ENCODE measurements at regions not wholly inside any gene's neighbourhood (a gene's known extent, or its start where the extent isn't known, plus 50 kb on each side); places are given as distances from the start of the nearest gene placed in this dataset.
A peak's percentile ranks its signal among the peaks of the same experiment; 100 is the strongest.

- Histone ChIP-seq H3K14ac (ENCODE audit: low read length in 2 of 2) (no peak overlapping the region), H3K9me3 (ENCODE audit: control insufficient read depth, low read length) (no peaks in the 10 kb centered on the region), H2BK12ac (ENCODE audit: low read length in 2 of 2) (no peak overlapping the region), H2BK5ac (ENCODE audit: low read depth, low read length, poor library complexity, severe bottlenecking) (no peak overlapping the region), H3K36me3 (ENCODE audit: control insufficient read depth in 1 of 2, insufficient read depth in 2 of 2, low read depth in 1 of 2, low read length in 2 of 2) (no peaks in the 10 kb centered on the region), H4K8ac (ENCODE audit: low read length) (no peak overlapping the region), H3K27me3 (ENCODE audit: control insufficient read depth in 1 of 2, insufficient read depth in 1 of 2, low read length in 2 of 2) (no peaks in the 10 kb centered on the region), H3K23ac (ENCODE audit: low read length in 2 of 2) (no peak overlapping the region), H2BK15ac (ENCODE audit: low read depth, poor library complexity, severe bottlenecking) (no peak overlapping the region), H3K79me1 (replicated peaks; ENCODE audit: low read length, poor library complexity, severe bottlenecking) (no peaks in the 10 kb centered on the region), H2BK120ac (ENCODE audit: low read depth, low read length) (no peak overlapping the region), H3K9ac (ENCODE audit: low read length) (no peak overlapping the region), H2AK5ac (ENCODE audit: low read length, severe bottlenecking) (no peak overlapping the region), H3K4me3 (ENCODE audit: insufficient read depth in 1 of 2, low read depth in 1 of 2, low read length in 2 of 2) (no peak overlapping the region), H4K91ac (ENCODE audit: low read length) (no peak overlapping the region), H3K27ac (ENCODE audit: low read length, poor library complexity, severe bottlenecking) (no peak overlapping the region), H3K4me2 (ENCODE audit: low read length, poor library complexity, severe bottlenecking) (no peak overlapping the region), H3K18ac (ENCODE audit: low read depth in 1 of 2, low read length in 2 of 2) (no peak overlapping the region), H3K4ac (ENCODE audit: low read depth in 1 of 2, low read length in 2 of 2) (no peak overlapping the region), H2AFZ (ENCODE audit: low read depth, low read length) (no peak overlapping the region), H3K4me1 (ENCODE audit: control insufficient read depth, insufficient read depth, low read depth, low read length) (no peaks in the 10 kb centered on the region)
- DNase-seq = no peak
- 83% methylated on average over 1 of the region's 1 CpG for WGBS
Observed at GRCh38 chr1:56145581-56145980, 433.8 kb downstream of the PLPP3 start.

DNA sequence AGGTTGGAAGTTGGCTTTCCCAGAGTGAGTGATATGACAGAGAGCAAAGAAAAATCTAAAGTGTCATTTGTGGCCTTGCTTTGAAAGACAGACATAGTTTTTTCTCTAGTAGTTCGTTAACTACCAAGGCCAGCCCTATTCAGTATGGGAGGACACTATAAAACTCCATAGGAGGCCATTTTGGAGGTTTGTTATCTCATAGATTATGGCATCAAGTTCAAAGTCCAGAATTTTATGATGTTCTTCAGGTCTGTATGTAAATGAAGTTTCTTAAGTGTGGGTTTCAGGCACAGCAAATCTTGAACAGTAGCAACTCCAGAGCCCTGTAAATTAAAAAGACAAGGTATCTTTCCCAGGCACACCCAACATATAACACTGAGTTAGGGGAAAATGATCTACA is 437.1 kb downstream of the PLPP3 start:
- H3K4me3 ChIP-seq (ENCODE audit: insufficient read depth in 1 of 2, low read depth in 1 of 2, low read length in 2 of 2) = no peak overlapping the region
- DNase-seq = no peak
- no peak overlapping the region for H2AFZ ChIP-seq (ENCODE audit: low read depth, low read length)
- no peak overlapping the region for H2AK5ac ChIP-seq (ENCODE audit: low read length, severe bottlenecking)
- no peak overlapping the region for H3K23ac ChIP-seq (ENCODE audit: low read length in 2 of 2)
- no peak overlapping the region for H4K8ac ChIP-seq (ENCODE audit: low read length)
- no peak overlapping the region for H2BK12ac ChIP-seq (ENCODE audit: low read length in 2 of 2)
- H3K27ac ChIP-seq (ENCODE audit: low read length, poor library complexity, severe bottlenecking) = no peak overlapping the region
- no peak overlapping the region for H3K4me2 ChIP-seq (ENCODE audit: low read length, poor library complexity, severe bottlenecking)
- WGBS = 100% methylated on average over 1 of the region's 1 CpG
- no peak overlapping the region for H2BK5ac ChIP-seq (ENCODE audit: low read depth, low read length, poor library complexity, severe bottlenecking)
- H3K9me3 ChIP-seq (ENCODE audit: control insufficient read depth, low read length) = no peaks in the 10 kb centered on the region
- H3K27me3 ChIP-seq (ENCODE audit: control insufficient read depth in 1 of 2, insufficient read depth in 1 of 2, low read length in 2 of 2) = no peaks in the 10 kb centered on the region
- H2BK15ac ChIP-seq (ENCODE audit: low read depth, poor library complexity, severe bottlenecking) = no peak overlapping the region
- no peaks in the 10 kb centered on the region for H3K79me1 ChIP-seq (replicated peaks; ENCODE audit: low read length, poor library complexity, severe bottlenecking)
- no peaks in the 10 kb centered on the region for H3K4me1 ChIP-seq (ENCODE audit: control insufficient read depth, insufficient read depth, low read depth, low read length)
- H3K9ac ChIP-seq (ENCODE audit: low read length) = no peak overlapping the region
- H3K18ac ChIP-seq (ENCODE audit: low read depth in 1 of 2, low read length in 2 of 2) = no peak overlapping the region
- no peaks in the 10 kb centered on the region for H3K36me3 ChIP-seq (ENCODE audit: control insufficient read depth in 1 of 2, insufficient read depth in 2 of 2, low read depth in 1 of 2, low read length in 2 of 2)
- no peak overlapping the region for H2BK120ac ChIP-seq (ENCODE audit: low read depth, low read length)
- no peak overlapping the region for H4K91ac ChIP-seq (ENCODE audit: low read length)
- no peak overlapping the region for H3K14ac ChIP-seq (ENCODE audit: low read length in 2 of 2)
- H3K4ac ChIP-seq (ENCODE audit: low read depth in 1 of 2, low read length in 2 of 2) = no peak overlapping the region

- Histone ChIP-seq H3K4ac (ENCODE audit: low read depth in 1 of 2, low read length in 2 of 2) (no peak overlapping the region), H3K4me2 (ENCODE audit: low read length, poor library complexity, severe bottlenecking) (no peak overlapping the region), H2BK5ac (ENCODE audit: low read depth, low read length, poor library complexity, severe bottlenecking) (no peak overlapping the region), H3K9ac (ENCODE audit: low read length) (no peak overlapping the region), H2BK15ac (ENCODE audit: low read depth, poor library complexity, severe bottlenecking) (no peak overlapping the region), H3K27ac (ENCODE audit: low read length, poor library complexity, severe bottlenecking) (no peak overlapping the region), H2BK12ac (ENCODE audit: low read length in 2 of 2) (no peak overlapping the region), H2AFZ (ENCODE audit: low read depth, low read length) (no peak overlapping the region), H3K4me3 (ENCODE audit: insufficient read depth in 1 of 2, low read depth in 1 of 2, low read length in 2 of 2) (no peak overlapping the region), H2AK5ac (ENCODE audit: low read length, severe bottlenecking) (no peak overlapping the region), H3K79me1 (replicated peaks; ENCODE audit: low read length, poor library complexity, severe bottlenecking) (no peaks in the 10 kb centered on the region), H4K8ac (ENCODE audit: low read length) (no peak overlapping the region), H3K9me3 (ENCODE audit: control insufficient read depth, low read length) (no peaks in the 10 kb centered on the region), H3K36me3 (ENCODE audit: control insufficient read depth in 1 of 2, insufficient read depth in 2 of 2, low read depth in 1 of 2, low read length in 2 of 2) (no peaks in the 10 kb centered on the region), H4K91ac (ENCODE audit: low read length) (no peak overlapping the region), H3K14ac (ENCODE audit: low read length in 2 of 2) (no peak overlapping the region), H3K27me3 (ENCODE audit: control insufficient read depth in 1 of 2, insufficient read depth in 1 of 2, low read length in 2 of 2) (no peaks in the 10 kb centered on the region), H2BK120ac (ENCODE audit: low read depth, low read length) (no peak overlapping the region), H3K4me1 (ENCODE audit: control insufficient read depth, insufficient read depth, low read depth, low read length) (peaks cover 1% of the 10 kb centered on the region), H3K18ac (ENCODE audit: low read depth in 1 of 2, low read length in 2 of 2) (no peak overlapping the region), H3K23ac (ENCODE audit: low read length in 2 of 2) (no peak overlapping the region)
- WGBS = 39% methylated on average over 5 of the region's 5 CpGs
- peak; percentile 17 for DNase-seq
Observed at GRCh38 chr1:56139836-56140235, 439.5 kb downstream of the PLPP3 start.

DNA sequence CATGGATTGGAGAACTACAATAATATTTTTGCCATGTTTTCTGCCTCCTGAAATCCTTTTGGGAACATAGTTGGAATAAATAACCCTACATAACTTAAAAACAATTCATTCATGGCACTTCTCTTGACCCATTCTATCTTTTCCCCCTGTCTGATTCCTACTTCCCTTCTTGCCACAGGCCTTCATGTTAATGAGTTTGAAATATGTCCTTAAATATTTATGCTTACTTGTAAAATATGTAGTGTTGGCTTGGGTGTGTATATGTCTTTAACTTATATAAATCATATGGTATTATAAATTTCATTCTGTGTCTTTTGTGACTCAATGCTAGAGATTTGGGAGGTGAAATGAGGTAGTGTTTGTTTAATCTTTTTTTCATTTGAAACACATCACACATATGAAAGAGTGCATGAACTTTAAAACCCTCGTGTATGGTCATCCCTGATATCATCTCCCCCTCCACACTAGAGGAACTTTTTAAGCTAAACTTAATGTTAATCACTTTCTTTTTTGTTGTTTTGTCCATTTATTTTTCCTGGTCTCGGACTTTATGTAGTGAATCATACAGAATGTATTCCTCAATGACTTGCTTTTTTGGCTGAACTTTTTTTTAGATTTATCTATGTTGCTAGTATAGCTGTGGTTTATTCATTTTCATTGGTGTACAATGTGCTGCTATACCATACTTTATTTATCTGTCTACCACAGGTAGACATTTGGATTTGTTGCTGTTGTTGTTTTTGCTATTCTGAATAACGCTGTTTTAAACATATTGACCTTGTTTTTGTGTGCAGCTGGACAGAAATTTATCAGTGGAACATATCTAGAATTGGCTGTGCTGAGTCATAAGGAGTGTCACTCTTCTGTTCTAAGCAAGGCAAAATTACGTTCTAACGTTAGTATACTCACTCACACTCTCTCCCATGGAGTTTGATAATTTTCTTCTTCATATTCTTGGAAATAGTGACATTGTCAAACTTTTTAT is 441.6 kb downstream of the PLPP3 start:
- Histone ChIP-seq H4K8ac (ENCODE audit: low read length) (no peak overlapping the region), H2BK120ac (ENCODE audit: low read depth, low read length) (no peak overlapping the region), H2BK12ac (ENCODE audit: low read length in 2 of 2) (no peak overlapping the region), H3K36me3 (ENCODE audit: control insufficient read depth in 1 of 2, insufficient read depth in 2 of 2, low read depth in 1 of 2, low read length in 2 of 2) (no peaks in the 10 kb centered on the region), H4K91ac (ENCODE audit: low read length) (no peak overlapping the region), H3K4me2 (ENCODE audit: low read length, poor library complexity, severe bottlenecking) (no peak overlapping the region), H3K27ac (ENCODE audit: low read length, poor library complexity, severe bottlenecking) (no peak overlapping the region), H3K4me3 (ENCODE audit: insufficient read depth in 1 of 2, low read depth in 1 of 2, low read length in 2 of 2) (no peak overlapping the region), H2AK5ac (ENCODE audit: low read length, severe bottlenecking) (no peak overlapping the region), H3K23ac (ENCODE audit: low read length in 2 of 2) (no peak overlapping the region), H3K9ac (ENCODE audit: low read length) (peak overlapping the region; percentile 25), H3K79me1 (replicated peaks; ENCODE audit: low read length, poor library complexity, severe bottlenecking) (no peaks in the 10 kb centered on the region), H3K4ac (ENCODE audit: low read depth in 1 of 2, low read length in 2 of 2) (no peak overlapping the region), H3K14ac (ENCODE audit: low read length in 2 of 2) (no peak overlapping the region), H2BK5ac (ENCODE audit: low read depth, low read length, poor library complexity, severe bottlenecking) (no peak overlapping the region), H3K18ac (ENCODE audit: low read depth in 1 of 2, low read length in 2 of 2) (no peak overlapping the region), H2AFZ (ENCODE audit: low read depth, low read length) (no peak overlapping the region), H3K27me3 (ENCODE audit: control insufficient read depth in 1 of 2, insufficient read depth in 1 of 2, low read length in 2 of 2) (no peaks in the 10 kb centered on the region), H3K4me1 (ENCODE audit: control insufficient read depth, insufficient read depth, low read depth, low read length) (peaks cover 1% of the 10 kb centered on the region), H2BK15ac (ENCODE audit: low read depth, poor library complexity, severe bottlenecking) (no peak overlapping the region), H3K9me3 (ENCODE audit: control insufficient read depth, low read length) (no peaks in the 10 kb centered on the region)
- peak; percentile 37 for DNase-seq
- WGBS = no CpG with 5 or more reads among the region's 5 CpGs
